HG03139 (cell line): ENCODE measurements at regions not wholly inside any gene's neighbourhood (a gene's known extent, or its start where the extent isn't known, plus 50 kb on each side); places are given as distances from the start of the nearest gene placed in this dataset.

Experiments
- ATAC-seq: cut with Tn5 transposase; IDR thresholded peaks from one replicate; pipeline ENCODE4 v1.9.1; 2021; ENCODE audit not compliant: unreplicated experiment

GRCh38 chr10:3361640-3362039 is 189.1 kb upstream of the PITRM1 start:
- ATAC-seq, result no peak

- no peak for ATAC-seq
These were observed 185.2 kb upstream of the PITRM1 start for GRCh38 chr10:3357737-3358136.

GRCh38 chr10:3355536-3355935 is 183.0 kb upstream of the PITRM1 start:
- no peak for ATAC-seq

GRCh38 chr10:3354174-3354900 is 181.8 kb upstream of the PITRM1 start:
- ATAC-seq, result no peak

- ATAC-seq, result no peak
These were observed 180.7 kb upstream of the PITRM1 start for GRCh38 chr10:3353235-3353634.

- ATAC-seq, result no peak
These were observed 178.2 kb upstream of the PITRM1 start for GRCh38 chr10:3350617-3351258.

- no peak for ATAC-seq
These were observed 177.6 kb upstream of the PITRM1 start for GRCh38 chr10:3350205-3350604.

GRCh38 chr10:3348564-3348963 is 176.0 kb upstream of the PITRM1 start:
- ATAC-seq, result no peak

- no peak for ATAC-seq
These were observed 175.0 kb upstream of the PITRM1 start for GRCh38 chr10:3347413-3348182.

- ATAC-seq, result no peak
These were observed 174.3 kb upstream of the PITRM1 start for GRCh38 chr10:3346851-3347250.

- no peak for ATAC-seq
These were observed 170.2 kb upstream of the PITRM1 start for GRCh38 chr10:3342771-3343170.

GRCh38 chr10:3340127-3340730 is 167.6 kb upstream of the PITRM1 start:
- ATAC-seq, result no peak

GRCh38 chr10:3339531-3339950 is 167.0 kb upstream of the PITRM1 start:
- no peak for ATAC-seq

- ATAC-seq, result no peak
These were observed 166.5 kb upstream of the PITRM1 start for GRCh38 chr10:3339121-3339520.

GRCh38 chr10:3337741-3338140 is 165.2 kb upstream of the PITRM1 start:
- no peak for ATAC-seq

- ATAC-seq, result no peak
These were observed 164.2 kb upstream of the PITRM1 start for GRCh38 chr10:3336673-3337293.

GRCh38 chr10:3333426-3333825 is 160.8 kb upstream of the PITRM1 start:
- no peak for ATAC-seq

GRCh38 chr10:3331690-3332230 is 159.2 kb upstream of the PITRM1 start:
- ATAC-seq, result no peak

GRCh38 chr10:3331187-3331586 is 158.6 kb upstream of the PITRM1 start:
- ATAC-seq, result no peak

- ATAC-seq, result no peak
These were observed 158.1 kb upstream of the PITRM1 start for GRCh38 chr10:3330663-3331062.
